Left colon (tissue), 2 donors: ENCODE measurements at regions not wholly inside any gene's neighbourhood (a gene's known extent, or its start where the extent isn't known, plus 50 kb on each side); places are given as distances from the start of the nearest gene placed in this dataset.

Experiments
- ATAC-seq: fragments of 200-7000 bp; cut with Tn5 transposase; one replicate; pipeline ENCODE4 v1.9.1; 2020; ENCODE audit warnings: mild to moderate bottlenecking, moderate library complexity
- DNase-seq, 2 donors: peaks; one replicate each; pipeline ENCODE4 v3.0.0-alpha.2; 2020
- intact Hi-C, 2 donors: fragments of 100-400 bp; cut with DNase I in 1 of 2; cut with micrococcal nuclease in 1 of 2; formaldehyde crosslinking; loops; one replicate each; pipeline versions ENCODE4 v1.11.2 to v1.14.0; 2022; cut with DNase I, micrococcal nuclease
- donor health status: DM: no; HTN: no; CAD: no.
- donor health status: DM: yes; HTN: yes; CAD: no.

- no peak for ATAC-seq
- intact Hi-C loops, result loop anchor here in 1 of 2 donors (10.0 kb wide), 1 partner anchor 686 kb away; no protein-coding TSS in a partner anchor
- no peak for DNase-seq
Measured at GRCh38 chr2:155310589-155310988, 612.1 kb downstream of the KCNJ3 start.

GRCh38 chr2:155309483-155309882, 611.0 kb downstream of the KCNJ3 start:
- intact Hi-C loops, result no loop called here
- ATAC-seq, result no peak
- no peak for DNase-seq

GRCh38 chr2:155308367-155309009, 610.0 kb downstream of the KCNJ3 start:
- intact Hi-C loops, result no loop called here
- ATAC-seq (no peak), DNase-seq (no peak)

GRCh38 chr2:155301221-155301620, 602.7 kb downstream of the KCNJ3 start:
- ATAC-seq (no peak), DNase-seq (no peak)
- intact Hi-C loops, result no loop called here

- intact Hi-C loops, result no loop called here
- no peak for DNase-seq
- ATAC-seq, result no peak
Measured at GRCh38 chr2:155298001-155298400, 599.5 kb downstream of the KCNJ3 start.

- intact Hi-C loops, result no loop called here
- no peak for DNase-seq
- no peak for ATAC-seq
Measured at GRCh38 chr2:155294358-155294757, 595.9 kb downstream of the KCNJ3 start.

- no peak for ATAC-seq
- intact Hi-C loops, result no loop called here
Measured at GRCh38 chr2:155281907-155282306, 583.4 kb downstream of the KCNJ3 start.

GRCh38 chr2:155273323-155273722, 574.8 kb downstream of the KCNJ3 start:
- DNase-seq (no peak), ATAC-seq (no peak)
- intact Hi-C loops, result no loop called here

More at GRCh38 chr2:155281907-155282306, 583.4 kb downstream of the KCNJ3 start:
- no peak for DNase-seq

- intact Hi-C loops, result no loop called here
- DNase-seq (no peak), ATAC-seq (no peak)
Measured at GRCh38 chr2:155266583-155266982, 568.1 kb downstream of the KCNJ3 start.

- intact Hi-C loops, result no loop called here
- DNase-seq, result no peak
- no peak for ATAC-seq
Measured at GRCh38 chr2:155266109-155266508, 567.6 kb downstream of the KCNJ3 start.

GRCh38 chr2:155256803-155257202, 558.3 kb downstream of the KCNJ3 start:
- ATAC-seq (no peak), DNase-seq (no peak)
- intact Hi-C loops, result no loop called here

- intact Hi-C loops, result no loop called here
- ATAC-seq (no peak), DNase-seq (no peak)
Measured at GRCh38 chr2:155250800-155251199, 552.3 kb downstream of the KCNJ3 start.

- intact Hi-C loops, result no loop called here
- ATAC-seq, result no peak
Measured at GRCh38 chr2:155240176-155240575, 541.7 kb downstream of the KCNJ3 start.

GRCh38 chr2:155235710-155236109, 537.2 kb downstream of the KCNJ3 start:
- ATAC-seq (no peak), DNase-seq (no peak)
- intact Hi-C loops, result no loop called here

More at GRCh38 chr2:155240176-155240575, 541.7 kb downstream of the KCNJ3 start:
- DNase-seq, result no peak

- no peak for ATAC-seq
- intact Hi-C loops, result no loop called here
- no peak for DNase-seq
Measured at GRCh38 chr2:155223781-155224406, 525.4 kb downstream of the KCNJ3 start.

GRCh38 chr2:155218945-155219344, 520.5 kb downstream of the KCNJ3 start:
- DNase-seq (no peak), ATAC-seq (no peak)
- intact Hi-C loops, result no loop called here

- ATAC-seq (no peak), DNase-seq (no peak)
- intact Hi-C loops, result no loop called here
Measured at GRCh38 chr2:155218292-155218924, 519.9 kb downstream of the KCNJ3 start.

- ATAC-seq (no peak), DNase-seq (no peak)
- intact Hi-C loops, result no loop called here
Measured at GRCh38 chr2:155215037-155215707, 516.7 kb downstream of the KCNJ3 start.

GRCh38 chr2:155209696-155210450, 511.4 kb downstream of the KCNJ3 start:
- DNase-seq (no peak), ATAC-seq (no peak)
- intact Hi-C loops, result no loop called here
